Inflammatory macrophage treated with lipopolysaccharide for 1 hour (primary cell): ENCODE measurements at regions not wholly inside any gene's neighbourhood (a gene's known extent, or its start where the extent isn't known, plus 50 kb on each side); places are given as distances from the start of the nearest gene placed in this dataset.

Experiments used
- DNase-seq, 2 donors: peaks; one replicate each; pipeline ENCODE4 v3.0.0-alpha.2; 2020 to 2022

GRCh38 chr6:40906759-40907158 is 132.3 kb downstream of the UNC5CL start:
- no peak for DNase-seq

GRCh38 chr6:40904583-40905194 is 134.3 kb downstream of the UNC5CL start:
- DNase-seq = no peak

DNA sequence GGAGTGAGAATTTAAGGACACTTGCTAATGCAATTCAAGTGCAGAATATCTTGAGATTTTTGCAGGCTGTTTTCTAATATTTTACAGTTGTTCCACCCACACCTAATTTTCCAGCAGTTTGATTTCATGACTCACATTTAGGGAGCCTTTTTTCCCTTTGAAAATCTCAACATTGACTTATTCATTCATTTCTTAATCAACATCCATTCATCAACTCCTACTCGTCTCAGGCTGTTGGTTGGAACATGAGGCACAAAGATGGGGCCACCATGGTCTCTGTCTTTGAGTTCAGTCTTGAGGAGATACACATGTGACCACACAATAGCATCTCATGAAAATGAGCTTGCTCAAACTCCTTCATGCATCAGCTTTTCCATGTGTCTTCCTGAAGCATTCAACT is 135.6 kb downstream of the UNC5CL start:
- no peak for DNase-seq

DNA sequence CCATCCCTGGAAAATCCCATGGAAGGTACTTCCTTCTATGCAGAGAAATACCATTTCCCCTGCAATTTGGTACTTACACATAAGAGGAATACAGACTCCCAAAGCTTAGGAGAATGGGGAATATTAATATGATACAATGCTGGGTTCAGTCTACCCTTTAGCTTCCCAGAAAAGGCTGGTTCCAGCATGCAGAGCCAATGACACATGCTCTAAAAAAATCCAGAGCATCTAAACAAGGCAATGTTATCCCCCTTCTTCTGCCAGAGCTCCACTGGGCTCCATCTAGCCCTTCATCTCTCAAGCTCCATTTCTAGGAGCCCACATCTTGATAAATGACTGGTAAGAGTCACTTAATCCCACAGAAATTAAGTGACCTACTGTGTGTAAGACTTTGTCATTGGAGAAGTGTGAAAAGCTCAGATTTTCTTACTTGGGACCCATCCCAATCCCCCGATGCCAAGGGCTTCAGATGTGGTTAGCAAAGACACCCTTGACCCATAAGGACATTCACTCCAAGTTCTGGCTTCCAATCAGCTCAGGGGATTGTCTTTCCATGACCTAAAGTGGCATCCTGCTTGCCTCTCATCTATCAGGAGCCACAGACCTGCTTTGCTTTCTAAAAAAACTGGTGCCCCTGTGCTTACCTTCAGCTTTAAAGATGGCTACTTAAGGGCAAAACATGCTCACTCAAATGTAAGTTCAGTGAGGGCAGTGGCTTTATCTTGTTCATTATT is 137.5 kb downstream of the UNC5CL start:
- no peak for DNase-seq

DNA sequence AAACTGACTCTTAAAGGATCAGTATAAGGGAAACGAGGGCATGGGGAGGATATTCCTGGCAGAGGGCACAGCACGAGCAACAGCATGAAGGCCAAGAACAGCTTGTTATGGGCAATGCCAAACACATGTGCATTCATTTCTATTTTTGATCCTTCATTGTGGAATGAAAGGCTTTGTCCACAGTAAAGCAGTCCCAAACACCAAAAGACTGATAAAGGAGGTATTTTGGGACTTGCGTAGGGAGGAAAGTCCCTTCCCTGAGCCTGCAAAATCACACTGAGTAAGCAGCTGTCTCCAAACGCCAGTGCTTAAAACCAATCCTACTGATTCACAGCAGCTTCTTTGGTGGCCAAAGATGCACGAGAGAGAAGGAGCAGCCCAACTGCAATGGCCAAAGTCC is 138.2 kb downstream of the UNC5CL start:
- DNase-seq = no peak

- no peak for DNase-seq
Observed at GRCh38 chr6:40899684-40900155, 139.3 kb downstream of the UNC5CL start.

DNA sequence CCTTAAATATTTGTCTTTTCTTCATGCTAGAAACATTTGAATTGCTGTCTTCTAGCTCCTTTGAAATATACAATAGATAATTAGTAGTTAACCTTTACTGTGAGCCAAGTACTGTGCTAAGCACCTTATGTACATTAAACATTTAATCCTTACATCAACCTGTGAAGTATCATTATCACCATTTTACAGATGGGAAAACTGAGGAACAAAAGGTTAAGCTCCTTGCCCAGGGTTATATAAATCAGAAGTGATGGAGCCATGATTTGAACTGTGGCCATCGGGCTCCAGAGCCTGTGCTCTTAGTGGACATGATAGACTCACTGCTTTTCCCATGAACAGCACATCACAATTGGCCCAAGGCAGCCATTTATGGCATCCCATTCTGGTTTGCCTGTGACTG is 140.9 kb downstream of the UNC5CL start:
- no peak for DNase-seq

DNA sequence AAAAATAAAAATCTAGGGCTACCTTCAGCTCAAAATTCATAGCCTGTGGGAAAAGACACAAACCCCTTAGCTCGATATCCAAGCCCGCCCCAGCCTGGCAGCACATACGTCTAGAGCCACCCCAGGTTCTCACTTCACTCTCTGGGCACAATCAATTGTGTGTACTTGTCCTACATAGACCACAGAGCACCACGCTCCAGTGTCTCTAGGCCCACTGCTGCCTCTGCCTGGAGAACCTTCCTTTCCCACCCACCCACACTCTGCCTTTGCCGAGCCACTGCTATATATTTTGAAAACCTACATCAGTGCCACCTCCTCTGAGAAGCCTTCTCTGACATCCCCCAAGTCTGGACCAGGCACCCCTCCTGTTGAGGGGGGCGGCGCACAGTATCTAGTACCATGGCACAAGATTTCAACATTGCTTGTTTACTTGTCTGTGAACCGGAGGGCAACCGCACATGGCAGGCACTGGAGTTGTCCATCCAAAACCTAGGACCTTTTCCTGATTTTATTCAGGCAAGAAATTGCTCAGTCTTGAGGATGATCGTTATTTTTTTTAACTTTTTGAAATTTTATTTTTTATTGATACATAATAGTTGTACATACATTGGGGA is 141.5 kb downstream of the UNC5CL start:
- no peak for DNase-seq

GRCh38 chr6:40896696-40897095 is 142.3 kb downstream of the UNC5CL start:
- DNase-seq = no peak

DNA sequence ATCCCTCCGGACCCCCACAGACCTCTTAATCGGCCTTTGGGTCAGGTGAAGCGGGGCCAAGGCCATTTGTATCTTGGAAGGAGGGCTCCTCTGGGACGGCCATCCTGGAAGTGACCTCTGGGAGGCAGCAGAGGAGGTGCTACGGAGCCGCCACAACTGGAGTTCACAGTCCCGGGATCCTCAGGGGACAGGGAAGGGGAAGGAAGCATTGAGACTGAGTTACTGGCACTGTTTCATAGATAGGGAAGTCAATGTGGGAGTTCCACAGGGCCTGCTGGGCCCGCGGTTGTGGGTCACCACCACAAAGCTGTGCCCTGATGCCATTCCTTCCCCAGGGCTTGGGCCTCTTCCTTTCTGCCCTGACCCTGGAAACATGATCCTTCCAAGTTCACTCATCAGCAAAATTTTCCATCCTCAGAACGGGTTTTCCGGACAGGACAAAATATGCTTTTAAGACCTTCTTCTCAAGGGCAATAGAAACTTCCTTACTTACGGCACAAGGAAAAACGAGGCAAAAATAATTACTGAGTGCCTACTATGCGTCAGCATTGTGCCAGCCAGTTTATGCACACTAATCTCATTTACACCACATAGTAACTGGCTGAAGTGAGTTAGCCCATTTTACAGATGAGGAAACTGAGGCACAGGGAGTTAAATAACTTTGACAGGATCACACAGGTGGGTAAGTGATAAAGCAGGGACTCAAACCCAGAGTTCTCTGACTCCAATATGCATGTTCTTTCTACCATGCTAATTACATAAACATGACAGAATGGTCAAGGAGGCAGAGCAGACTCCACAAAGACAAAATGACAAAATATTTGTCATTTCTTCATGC is 143.8 kb downstream of the UNC5CL start:
- peak; percentile 18 to 56 for DNase-seq

DNA sequence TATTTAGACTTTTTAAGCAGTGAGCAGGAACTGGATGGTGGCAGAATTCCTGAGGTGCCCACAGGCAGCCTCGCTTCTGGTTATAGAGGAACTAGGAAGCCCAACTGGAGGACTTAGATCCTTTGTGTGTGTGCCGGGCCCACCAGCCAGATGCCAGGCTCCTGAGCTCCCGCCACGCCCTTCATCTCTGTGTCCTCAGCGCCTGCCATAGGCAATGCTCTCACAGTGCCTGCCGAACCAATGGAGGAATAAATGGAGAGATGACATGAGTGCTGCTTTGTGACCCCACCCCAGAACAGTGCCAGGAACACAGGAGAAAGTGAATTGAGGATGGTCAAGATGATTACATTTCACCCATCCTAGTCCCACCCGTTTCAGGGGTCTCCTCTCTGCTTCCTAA is 146.0 kb downstream of the UNC5CL start:
- DNase-seq = no peak

DNA sequence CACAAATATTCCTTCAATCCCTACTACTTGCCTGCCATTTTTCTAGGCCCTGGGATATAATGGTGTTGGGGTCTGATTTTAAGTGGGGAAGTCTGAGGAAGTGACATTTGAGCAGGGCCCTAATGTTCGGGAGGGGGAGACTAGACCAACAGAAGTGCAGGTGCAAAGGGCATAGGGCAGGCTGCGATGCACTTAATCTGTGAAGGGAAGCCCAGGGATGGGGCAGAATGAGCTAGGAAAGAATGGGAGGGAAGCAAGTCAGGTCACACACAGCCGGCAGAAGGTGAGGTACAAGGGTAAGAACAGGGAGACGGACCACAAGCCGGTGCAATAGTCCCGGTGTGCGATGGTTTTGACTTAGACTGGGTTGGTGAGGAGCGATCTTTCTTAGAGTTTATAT is 146.8 kb downstream of the UNC5CL start:
- DNase-seq = no peak

- no peak for DNase-seq
Observed at GRCh38 chr6:40891686-40892085, 147.3 kb downstream of the UNC5CL start.

- DNase-seq = no peak
Observed at GRCh38 chr6:40891131-40891530, 147.9 kb downstream of the UNC5CL start.

GRCh38 chr6:40889137-40889832 is 149.7 kb downstream of the UNC5CL start:
- DNase-seq = no peak

GRCh38 chr6:40888456-40888990 is 150.5 kb downstream of the UNC5CL start:
- no peak for DNase-seq

DNA sequence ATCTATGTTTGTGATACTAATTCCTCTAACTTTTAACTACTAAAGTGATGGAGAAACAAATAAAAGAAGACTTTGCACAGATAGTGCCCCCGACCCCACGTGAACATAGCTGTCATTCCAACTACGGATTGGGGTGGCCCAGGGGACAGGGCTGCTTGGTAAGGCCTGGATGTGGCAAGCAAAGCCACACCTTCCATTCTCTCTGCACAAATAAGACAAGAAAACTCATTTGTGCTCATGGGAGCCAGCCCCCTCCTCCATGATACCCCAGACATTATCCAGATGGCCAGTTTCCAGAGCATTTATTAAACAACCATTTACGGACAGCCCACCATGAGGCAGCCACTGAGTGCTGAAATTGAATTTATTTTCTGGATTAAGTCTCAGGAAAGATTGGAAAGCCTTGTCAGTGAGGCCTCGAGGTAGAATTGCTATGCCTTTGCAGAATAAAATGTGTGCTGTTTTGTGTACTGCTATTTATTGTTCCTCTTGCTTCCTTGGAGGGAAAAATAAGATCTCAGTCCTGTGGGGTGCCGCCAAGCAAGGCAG is 151.2 kb downstream of the UNC5CL start:
- DNase-seq = no peak

- no peak for DNase-seq
Observed at GRCh38 chr6:40887079-40887791, 151.8 kb downstream of the UNC5CL start.

DNA sequence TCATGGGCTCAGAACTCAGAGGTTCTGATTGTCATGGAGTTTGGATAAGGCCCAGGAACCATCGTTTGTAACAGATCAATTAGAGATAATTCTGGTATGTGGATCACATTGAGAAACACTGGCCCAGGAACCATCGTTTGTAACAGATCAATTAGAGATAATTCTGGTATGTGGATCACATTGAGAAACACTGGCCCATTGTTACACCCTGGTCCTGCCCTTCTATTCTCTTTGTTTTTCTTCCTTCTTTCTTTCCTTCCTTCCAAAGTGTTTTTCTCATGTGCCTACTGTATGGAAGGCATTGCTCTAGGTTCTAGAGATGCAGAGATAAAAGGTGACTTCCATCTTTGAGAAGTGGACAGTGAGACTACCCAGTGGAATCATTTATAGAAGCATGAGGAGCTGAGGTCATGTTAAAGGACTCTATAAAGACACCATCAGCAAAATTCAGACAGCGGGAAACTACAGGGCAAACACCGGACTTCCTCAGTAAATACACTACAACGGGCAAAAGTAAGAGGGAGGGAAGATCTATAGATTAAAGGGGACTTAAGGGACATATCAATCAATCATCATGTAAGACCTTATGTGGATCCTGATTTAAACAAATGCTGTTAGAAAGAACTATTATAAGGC is 153.8 kb downstream of the UNC5CL start:
- no peak for DNase-seq

DNA sequence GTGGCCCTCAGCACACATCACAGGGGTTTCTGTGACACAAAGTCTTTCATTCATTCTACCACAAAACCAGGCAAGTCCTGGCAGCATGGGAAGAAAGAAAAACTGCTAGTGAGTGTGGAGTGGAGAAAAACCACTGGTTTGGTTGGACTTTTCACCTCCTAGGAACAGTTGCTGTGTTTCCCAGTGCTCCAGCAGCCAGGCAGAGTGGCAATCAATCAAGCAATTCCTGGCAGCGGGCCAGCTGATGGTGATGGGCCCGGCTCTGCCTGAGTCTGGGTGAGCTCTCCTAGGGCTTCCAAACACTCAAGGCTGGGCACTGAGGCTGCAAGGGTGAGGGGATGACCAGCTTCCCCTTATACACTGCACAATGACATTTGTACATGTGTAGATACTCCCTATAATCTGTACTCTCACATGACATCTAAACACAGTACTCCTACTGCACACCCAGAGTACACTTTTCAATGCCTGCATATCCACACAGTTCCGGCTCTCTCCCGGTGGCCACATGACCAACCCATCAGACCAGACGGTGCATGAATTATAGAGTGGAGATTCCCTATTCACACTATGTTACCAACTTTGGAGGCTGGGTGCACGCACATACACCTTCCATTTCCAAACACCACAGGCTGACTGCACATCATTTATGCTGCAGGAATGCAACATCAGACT is 156.6 kb downstream of the UNC5CL start:
- no peak for DNase-seq
